NCI-H2107 (cell line): ENCODE measurements at regions not wholly inside any gene's neighbourhood (a gene's known extent, or its start where the extent isn't known, plus 50 kb on each side); places are given as distances from the start of the nearest gene placed in this dataset.

Source experiments
- DNase-seq: peaks from one replicate; lab custom pipeline; 2025; lab: John Stamatoyannopoulos, UW

DNA sequence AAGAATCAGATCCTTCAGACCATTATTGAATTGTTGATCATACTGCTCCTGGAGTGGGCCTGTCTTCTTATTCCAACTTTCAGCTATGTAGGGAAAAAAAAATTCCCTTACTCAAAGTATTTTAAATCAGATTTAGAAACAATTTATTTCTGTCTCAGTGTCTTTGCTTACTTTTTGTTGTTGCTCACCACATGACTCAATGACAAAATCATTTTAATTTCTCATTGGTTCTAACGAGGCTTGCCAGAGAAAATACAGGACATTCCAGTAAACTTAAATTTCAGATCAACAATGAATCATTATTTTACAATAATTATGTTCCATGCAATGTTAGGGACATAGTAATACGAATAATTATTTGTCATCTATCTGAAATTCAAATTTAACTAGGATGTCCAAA lies 748.5 kb upstream of the CBLB start:
- DNase-seq, result no peak

DNA sequence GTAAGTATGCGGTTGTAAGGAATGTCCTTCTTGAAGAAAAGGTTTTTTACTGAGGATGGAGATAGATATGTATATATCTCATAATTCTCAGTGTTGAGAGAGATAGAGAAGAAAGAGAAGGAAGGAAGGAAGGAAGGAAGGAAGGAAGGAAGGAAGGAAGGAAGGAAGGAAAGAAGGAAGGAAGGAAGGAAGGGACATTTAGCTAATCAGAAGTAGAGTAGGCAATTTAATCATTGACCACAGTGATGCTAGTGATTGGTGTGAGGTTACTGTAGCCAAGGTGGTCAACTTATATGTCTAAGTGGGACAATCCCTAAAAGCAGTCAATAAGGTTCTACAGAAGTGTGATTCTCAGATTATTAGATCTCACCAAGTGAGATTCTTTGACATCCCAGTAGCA lies 751.8 kb upstream of the CBLB start:
- no peak for DNase-seq

DNA sequence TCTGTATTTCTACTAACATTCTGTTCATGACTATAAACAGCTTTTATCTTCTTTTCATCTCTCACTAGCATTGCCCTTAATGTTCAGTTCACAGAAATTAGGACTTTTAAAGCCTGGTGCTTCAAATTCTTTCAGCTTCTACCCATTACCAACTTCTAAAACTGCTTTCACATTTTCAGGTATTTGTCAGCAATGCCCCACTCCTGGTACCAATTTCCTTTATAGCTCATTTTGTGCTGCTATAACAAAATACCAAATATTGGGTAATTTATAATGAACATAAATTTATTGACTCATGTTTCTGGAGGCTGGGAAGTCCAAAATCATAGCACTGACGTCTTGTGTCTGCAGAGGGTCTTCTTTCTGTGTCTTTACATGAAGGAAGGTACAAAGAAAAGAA lies 753.1 kb upstream of the CCDC54 start:
- no peak for DNase-seq

DNA sequence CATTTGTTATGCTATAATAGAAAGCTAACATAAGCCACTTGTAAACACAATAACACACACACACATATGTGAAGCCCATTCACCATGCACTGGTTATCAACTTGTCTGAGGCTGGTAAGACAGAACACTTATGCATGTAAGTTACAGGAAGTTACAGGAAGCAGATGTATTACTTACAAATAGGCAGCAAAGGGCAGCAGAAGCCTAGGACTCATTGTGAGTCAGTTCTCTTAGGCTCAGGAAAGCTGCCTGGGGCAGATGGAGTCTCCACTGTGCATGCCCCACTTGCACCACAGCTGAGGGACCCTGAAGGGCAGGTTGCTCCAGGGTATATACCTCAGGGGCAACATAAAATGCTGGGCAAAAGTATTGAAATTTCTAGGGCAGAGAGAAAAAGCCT lies 748.8 kb upstream of the CCDC54 start:
- no peak for DNase-seq

DNA sequence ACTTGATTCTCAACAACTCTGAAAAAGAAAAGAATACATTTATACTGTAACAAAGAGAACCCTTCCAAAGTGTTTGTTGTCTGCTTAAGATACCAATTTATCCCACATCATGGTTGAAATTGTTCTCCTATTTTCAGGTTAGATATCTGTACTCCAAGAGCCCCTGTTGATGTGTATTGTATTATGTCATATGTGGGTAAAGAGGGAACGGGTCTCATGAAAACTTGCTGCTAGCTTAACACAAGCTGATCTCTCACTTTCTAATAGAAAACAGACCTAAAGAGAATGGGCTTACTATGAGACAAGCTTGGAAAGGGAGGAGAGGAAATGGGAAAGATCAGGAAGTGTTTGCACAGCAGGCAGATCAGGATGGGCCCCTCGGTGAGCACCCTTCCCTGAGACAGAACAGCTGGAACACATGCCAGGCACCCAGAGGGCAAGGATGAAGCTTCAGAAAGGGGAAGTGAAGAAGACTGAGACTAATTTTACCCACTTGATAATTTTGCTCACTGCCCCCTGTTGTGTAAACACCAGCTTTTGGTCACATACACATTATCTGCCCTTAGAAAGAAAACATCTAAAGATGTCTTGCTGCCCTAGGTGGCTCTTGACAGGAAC lies 747.9 kb upstream of the CCDC54 start:
- DNase-seq, result no peak

DNA sequence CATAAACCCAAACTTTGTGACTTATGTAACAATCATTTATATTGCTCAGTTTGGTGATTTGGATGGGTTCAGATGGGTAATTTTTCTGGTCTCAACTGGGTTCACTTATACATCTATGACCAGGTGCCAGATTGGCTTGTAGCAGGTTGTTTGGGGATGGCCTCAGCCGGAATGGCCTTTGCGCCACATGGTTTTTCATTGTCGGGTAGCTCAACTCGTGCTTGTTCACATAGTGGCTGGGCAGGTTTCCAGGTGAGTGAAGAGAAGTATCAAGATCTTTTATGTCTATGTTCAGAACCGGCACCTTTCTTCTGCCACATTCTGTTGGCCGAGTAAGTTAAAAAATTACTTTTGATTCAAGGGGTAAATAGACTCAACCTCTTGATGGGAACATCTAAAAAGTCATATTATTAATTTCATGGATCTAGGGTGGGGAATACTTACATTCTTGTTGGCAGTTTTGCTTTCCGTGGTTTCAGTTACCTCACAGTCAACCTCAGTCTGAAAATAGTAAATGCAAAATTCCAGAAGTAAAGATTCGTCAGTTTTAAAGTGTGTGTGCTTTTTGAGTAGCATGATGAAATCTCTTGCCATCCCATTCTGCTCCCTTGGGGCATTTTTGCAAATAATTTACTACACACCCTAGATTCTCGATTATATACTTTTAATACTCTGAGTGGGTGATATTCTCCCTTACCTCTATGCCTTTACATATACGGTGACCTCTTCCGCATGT lies 745.7 kb upstream of the CCDC54 start:
- no peak for DNase-seq

DNA sequence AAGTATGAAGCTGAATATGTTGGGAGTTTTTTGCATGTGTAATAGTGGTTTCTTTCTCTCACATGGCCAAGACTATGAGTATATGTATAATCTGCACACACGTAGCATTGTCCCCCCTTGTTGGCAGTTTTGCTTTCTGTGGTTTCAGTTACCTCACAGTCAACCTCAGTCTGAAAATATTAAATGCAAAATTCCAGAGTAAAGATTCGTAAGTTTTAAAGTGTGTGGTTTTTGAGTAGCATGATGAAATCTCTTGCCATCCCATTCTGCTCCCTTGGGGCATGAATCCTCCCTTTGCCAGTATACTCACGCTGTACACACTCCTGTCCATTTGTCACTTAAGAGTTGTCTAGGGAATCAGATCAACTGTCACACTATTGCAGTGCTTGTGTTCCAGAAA lies 742.0 kb upstream of the CCDC54 start:
- no peak for DNase-seq

DNA sequence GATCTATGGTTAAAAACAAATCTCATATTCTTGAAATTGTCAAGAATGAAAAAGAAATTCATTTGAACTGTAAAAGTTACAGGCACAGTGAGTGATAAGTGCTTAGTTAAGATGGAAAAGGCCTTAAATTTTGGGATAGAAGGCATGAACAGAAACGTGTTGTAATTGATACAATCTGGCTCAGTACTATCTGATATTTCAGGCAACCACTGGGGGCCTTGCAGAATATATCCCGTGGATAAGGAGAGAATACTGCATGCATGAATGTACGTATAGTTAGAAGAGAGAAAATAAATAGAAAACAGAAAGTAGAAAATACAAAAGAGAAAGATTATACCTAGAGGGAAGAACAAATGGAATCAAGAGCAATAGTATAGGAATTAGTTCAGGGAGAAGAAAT lies 741.4 kb upstream of the CCDC54 start:
- DNase-seq, result no peak

DNA sequence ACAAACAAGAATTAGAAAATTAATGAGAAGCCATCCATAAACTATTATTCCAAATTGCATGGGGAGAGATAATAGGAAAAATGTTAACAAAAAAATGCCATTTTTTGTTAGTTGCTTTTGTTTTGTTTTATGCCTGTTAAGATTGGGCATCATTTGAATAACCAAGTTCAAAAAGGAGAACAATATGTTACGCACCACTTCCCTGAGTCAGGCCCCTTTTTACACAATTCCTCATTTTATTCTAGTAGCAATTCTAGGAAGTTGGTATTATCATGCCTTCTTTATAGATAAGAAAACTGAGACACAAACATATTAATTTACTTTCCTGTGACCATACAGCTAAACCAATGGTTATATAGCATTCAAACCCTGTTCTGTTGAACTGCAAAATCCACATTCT lies 736.9 kb upstream of the CCDC54 start:
- no peak for DNase-seq

DNA sequence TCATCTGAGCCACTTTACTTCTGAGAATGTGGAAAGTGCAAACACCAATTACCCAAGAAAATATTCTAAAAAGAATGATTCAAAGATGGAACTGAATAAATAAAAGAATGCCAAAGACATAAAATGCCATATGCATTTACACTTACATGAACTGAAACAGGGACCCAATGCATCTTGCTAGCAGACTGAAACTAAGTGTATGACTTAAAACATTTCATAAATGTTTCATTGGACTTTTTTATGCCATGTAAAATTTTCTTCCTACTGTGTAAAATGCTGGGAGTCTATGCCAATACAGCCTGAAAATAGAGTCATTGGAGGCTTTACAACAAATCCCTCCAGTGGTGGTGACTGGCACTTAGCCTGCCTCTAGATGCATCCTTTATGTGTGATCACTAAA lies 735.1 kb upstream of the CCDC54 start:
- no peak for DNase-seq

DNA sequence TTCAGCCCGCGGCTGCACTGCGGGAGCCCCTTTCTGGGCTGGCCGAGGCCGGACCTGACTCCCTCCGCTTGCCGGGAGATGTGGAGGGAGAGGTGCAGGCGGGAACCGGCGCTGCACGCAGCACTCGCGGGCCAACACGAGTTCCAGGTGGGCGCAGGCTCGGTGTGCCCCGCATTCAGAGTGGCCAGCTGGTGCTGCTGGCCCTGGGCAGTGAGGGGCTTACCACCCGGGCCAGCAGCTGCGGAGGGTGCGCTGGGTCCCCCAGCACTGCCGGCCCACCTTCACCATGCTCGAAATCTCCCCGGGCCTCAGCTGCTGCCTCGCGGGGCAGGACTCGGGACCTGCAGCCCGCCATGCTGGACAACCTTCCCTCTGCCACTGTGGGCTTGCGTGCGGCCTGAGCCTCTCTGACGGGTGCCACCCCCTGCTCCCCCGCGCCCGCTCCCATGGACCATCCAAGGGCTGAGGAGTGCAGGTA lies 733.5 kb upstream of the CCDC54 start:
- no peak for DNase-seq

DNA sequence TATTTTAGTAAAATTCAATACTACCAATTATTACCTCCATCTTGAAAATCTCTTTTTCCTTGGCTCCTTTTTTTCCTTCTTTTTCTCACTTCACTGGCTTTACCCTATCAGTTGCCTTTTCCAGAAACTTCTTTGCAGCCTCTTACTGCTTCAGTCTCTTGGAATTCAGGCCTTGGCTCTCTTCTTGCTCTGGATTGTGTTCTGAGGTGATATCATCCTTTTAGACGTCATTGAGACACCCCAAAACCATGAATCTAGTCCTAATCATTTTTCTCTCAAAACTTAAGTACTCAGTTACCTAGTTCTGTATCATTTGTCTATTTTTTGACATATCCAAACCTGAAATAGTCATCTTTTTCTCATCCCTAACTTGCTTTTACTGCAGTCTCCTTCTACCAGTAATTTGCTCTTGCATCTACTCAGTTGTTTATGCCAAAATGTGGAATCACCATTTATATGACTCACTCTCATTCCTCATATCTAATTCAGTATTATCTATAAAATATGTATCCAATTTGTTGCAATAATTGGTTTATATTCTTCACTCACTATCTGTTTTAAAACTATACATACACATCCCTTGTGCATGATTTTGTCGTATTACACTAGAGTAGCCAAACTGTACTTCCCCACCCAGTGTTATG lies 703.2 kb upstream of the CCDC54 start:
- DNase-seq, result no peak

DNA sequence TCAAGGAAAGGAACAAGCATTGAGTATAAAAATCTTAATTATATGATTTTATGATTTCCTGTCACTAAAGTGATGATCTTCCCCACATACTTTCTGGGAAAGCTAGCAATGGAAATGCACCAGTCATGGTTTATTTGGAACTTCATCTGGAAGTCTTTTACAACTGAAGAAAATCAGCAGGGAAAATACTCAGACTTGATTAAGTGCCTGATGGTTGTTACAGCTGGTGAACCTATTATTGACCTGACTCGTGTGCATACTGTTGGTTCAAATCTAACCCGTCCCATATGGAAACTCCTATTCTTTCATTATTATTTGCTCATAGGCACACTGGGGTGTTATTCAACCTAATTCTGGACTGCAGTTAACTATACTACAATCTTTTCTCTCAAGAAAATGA lies 701.8 kb upstream of the CCDC54 start:
- no peak for DNase-seq

DNA sequence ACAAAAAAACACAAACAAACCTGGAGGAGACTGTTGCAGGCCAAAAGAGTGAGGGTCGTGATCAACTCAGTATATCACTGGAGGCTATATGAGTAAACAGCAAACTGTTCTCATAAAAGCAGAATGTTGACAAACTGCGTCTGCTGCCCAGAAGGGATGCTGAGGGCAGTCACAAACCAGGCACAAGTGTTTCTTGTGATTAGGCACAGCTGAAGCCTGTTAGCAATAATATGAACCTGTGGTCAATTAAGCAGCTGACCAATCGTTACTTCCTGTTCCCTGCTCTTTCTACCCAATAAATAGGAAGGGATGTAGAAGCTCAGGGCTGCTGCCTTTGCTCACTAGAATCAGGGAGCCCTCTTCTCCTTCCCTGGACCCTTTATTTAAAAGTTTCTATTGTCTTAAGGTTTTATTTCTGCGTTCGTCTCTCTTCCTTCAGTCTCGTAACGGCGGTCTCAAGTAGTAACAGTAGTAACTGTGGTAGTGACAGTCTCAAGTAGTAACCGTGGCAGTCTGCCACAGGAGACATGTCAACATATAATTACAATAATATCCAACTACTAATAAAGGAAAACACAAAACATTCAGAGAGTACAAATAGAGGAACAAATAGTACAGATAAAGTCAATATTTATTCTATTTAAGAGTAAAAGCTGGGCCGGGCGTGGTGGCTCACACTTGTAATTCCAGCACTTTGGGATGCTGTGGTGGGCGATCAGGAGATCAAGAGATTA lies 698.4 kb upstream of the CCDC54 start:
- DNase-seq, result no peak

DNA sequence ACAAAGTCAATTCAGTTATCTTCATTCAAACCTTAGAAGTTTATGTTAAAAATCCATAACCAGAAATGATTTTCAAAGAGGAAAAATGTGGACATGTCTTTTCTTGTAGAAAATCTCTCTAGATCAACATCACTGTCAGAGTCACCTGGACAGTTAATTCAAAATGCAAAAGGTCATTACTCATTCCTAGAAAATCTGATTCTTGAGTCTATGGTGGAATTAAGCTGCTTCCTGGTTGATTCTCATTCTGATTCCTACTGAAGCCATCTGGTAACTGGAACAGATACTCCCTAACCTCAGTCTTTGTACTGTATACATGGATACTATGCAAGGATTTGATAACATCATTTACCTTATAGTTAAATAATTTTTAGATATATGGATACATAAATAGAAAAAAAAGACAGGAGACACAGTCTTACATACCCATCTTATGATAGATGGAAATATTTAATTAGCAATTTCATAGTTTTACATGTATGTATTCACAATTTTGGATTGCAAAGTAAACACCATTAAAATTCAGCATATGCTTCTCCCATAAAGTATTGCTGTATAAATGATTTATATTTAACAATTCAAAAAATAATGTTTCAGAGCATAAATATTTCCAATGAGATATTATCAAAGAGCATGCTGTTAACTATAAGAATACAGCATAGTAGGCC lies 693.2 kb upstream of the CCDC54 start:
- no peak for DNase-seq

DNA sequence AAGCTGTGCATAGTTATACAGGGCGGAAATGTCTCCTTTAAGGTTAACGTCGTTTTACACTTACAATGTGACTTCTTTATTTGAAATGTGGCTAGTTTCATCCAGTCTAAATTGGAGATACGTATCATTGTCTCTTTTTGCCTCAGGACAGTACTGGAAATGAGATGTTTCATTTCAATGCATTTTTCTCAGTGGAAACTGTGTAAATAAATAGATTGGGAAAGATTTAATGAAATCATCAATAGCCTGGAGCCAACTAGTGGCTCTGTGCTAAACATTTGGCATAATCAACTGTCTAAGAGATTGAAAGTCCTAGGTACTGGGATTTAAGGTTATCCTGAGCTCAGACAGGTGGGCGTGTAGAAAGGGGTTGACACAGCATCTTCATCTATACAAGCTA lies 691.5 kb upstream of the CCDC54 start:
- no peak for DNase-seq

DNA sequence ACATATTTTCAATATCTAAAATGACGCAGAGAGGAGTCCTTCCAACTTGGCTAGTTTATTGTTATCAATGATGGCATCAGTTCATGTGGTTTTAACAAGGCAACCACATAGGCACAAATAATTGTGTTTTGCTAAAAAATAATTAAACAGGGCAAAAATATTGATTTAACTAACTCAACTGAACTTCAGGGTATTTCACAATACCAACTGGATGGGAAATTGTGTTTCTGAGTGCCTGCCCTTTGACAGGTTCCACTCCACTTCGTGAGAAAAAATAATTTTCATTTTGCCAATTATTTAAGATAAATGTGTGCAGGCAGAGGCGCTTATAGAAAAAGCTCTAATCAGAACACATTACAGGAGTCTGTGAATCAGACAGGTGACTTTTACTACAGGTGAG lies 689.3 kb upstream of the CCDC54 start:
- no peak for DNase-seq

DNA sequence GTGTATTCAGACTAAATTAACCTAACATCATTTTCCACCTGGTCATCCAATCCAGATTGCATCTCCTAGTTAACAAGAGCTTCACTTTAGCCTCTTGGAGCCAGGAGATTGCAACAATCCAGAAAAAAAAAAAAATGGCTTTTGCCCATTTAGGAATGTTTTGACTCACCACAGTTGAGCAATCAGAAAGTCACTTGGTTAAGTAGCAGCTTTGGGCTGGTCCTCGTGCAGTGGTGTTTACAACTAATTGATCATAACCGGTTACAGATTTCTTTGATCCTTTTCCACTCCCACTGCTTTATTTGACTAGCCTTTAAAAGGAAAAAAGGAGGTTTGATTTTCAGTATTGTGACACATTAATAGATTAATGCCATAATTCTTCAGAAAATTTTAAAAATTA lies 688.8 kb upstream of the CCDC54 start:
- no peak for DNase-seq

DNA sequence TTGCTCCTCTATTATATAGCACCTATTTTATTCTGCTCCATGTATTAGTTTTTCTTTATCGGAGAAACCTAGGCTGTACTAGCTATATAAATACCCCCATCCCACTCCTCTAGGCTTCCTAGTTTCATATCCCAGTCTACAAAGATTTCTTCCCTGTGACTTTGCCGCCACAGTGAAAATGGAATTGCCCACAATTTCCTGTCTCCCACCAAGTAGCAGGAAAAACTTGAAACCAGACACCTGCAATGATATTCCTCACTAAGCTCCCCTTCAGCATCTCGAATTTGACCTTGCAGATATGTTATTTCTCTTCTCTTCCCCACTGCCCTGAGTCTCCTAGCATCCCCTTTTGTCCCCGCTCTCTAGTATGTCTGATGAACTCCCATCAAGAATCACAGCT lies 685.8 kb upstream of the CCDC54 start:
- DNase-seq, result no peak

DNA sequence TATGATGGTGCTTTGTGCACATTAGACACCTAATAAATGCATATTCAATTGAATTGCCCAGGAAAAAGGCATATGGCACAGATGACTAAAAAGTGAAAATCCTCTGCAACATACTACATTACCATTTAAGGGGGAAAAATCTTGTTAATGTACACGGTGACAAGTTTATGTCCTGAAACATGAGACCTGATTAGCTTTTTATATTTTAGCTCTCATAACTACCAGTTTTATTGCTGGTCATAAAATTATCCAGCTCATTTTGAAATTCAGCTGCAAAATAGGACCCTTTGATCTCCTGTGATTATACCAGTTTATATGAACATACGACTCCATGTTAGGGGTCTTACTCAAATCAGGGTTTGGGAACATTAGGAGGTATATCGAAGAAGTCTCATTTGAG lies 684.6 kb upstream of the CCDC54 start:
- no peak for DNase-seq

DNA sequence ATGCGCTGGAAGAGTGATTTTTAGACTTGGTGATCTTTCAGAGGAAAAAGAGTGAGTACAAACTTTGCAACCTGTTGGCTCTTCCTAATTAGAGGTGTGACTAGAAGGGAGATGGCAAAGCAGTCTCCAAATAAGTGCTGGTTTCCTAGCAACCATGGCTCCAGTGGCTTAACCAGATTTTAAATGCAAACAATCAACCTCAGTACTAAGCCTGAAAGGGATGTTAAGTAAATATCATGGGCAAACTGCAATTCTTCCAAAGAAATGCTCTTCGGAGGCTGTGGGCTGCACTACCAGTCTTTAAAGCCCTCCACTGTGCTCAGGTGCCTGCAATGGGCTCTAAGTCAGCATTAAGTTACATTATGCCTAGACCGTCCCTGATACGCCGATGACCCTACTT lies 678.1 kb upstream of the CCDC54 start:
- no peak for DNase-seq

DNA sequence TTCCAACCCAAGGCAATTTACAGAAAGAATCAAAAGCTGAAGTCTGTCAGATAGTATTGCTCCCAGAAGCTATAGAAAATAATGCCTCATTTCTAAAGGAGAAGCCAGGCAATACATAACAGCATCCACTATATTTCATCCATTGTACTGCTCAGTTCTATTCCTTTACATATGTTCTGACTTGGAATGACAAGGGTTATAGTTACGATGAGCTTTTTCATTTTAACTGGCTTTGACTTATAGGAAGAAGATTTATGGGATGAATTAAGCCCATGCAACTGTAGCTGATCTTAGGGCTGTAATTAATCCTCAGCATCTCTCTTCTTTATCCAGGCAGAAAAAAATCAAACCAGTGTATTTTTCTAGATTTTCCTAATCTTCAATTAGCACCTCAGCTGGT lies 676.3 kb upstream of the CCDC54 start:
- DNase-seq, result no peak
